ENCODE measurements at regions not wholly inside any gene's neighbourhood (a gene's known extent, or its start where the extent isn't known, plus 50 kb on each side); places are given as distances from the start of the nearest gene placed in this dataset.

- CTCF ChIA-PET: no interaction called here
- no peak overlapping the region for H3K4me3 ChIP-seq (ENCODE audit: control insufficient read depth in 1 of 7, extremely low read depth in 1 of 7, insufficient read depth in 4 of 7, low read depth in 2 of 7, low read length in 6 of 7)
- no peaks in the 10 kb centered on the region for H3K9me3 ChIP-seq (ENCODE audit: control extremely low read depth in 1 of 5, control insufficient read depth in 4 of 5, insufficient read depth in 2 of 5, low read depth in 1 of 5, low read length in 4 of 5)
- no peaks in the 10 kb centered on the region for H3K36me3 ChIP-seq (ENCODE audit: control insufficient read depth in 4 of 4, insufficient read depth in 4 of 4, low read length in 3 of 4)
- no peaks in the 10 kb centered on the region for H3K4me1 ChIP-seq (ENCODE audit: control extremely low read depth in 1 of 4, control insufficient read depth in 4 of 4, insufficient read depth in 4 of 4, low read length in 3 of 4)
- POLR2A ChIA-PET: no interaction called here
- 95% methylated on average over 3 of the region's 8 CpGs for WGBS (ENCODE audit: insufficient coverage)
- DNase-seq: no peak
- H3K27me3 ChIP-seq (replicated peaks in 2 of 5; ENCODE audit: control insufficient read depth in 4 of 5, insufficient read depth in 5 of 5, low read length in 4 of 5): peaks cover 0 to 7% (median 2%) of the 10 kb centered on the region in 5 experiments
- H3K27ac ChIP-seq (ENCODE audit: insufficient read depth in 1 of 2, low read depth in 1 of 2, low read length in 2 of 2, poor library complexity in 1 of 2, severe bottlenecking in 2 of 2): no peak overlapping the region
These were observed 74.6 kb upstream of the SFSWAP start for GRCh38 chr12:131636266-131636665.

GRCh38 chr12:131636940-131637750, 73.7 kb upstream of the SFSWAP start:
- ChIA-PET POLR2A (no interaction called here), CTCF (no interaction called here)
- H3K27ac ChIP-seq (ENCODE audit: insufficient read depth in 1 of 2, low read depth in 1 of 2, low read length in 2 of 2, poor library complexity in 1 of 2, severe bottlenecking in 2 of 2): no peak overlapping the region
- peaks cover 0 to 7% (median 2%) of the 10 kb centered on the region in 5 experiments for H3K27me3 ChIP-seq (replicated peaks in 2 of 5; ENCODE audit: control insufficient read depth in 4 of 5, insufficient read depth in 5 of 5, low read length in 4 of 5)
- H3K4me3 ChIP-seq (ENCODE audit: control insufficient read depth in 1 of 7, extremely low read depth in 1 of 7, insufficient read depth in 4 of 7, low read depth in 2 of 7, low read length in 6 of 7): no peak overlapping the region
- 85% methylated on average over 13 of the region's 18 CpGs for WGBS (ENCODE audit: insufficient coverage)
- no peaks in the 10 kb centered on the region for H3K4me1 ChIP-seq (ENCODE audit: control extremely low read depth in 1 of 4, control insufficient read depth in 4 of 4, insufficient read depth in 4 of 4, low read length in 3 of 4)
- DNase-seq: no peak
- H3K36me3 ChIP-seq (ENCODE audit: control insufficient read depth in 4 of 4, insufficient read depth in 4 of 4, low read length in 3 of 4): no peaks in the 10 kb centered on the region
- H3K9me3 ChIP-seq (ENCODE audit: control extremely low read depth in 1 of 5, control insufficient read depth in 4 of 5, insufficient read depth in 2 of 5, low read depth in 1 of 5, low read length in 4 of 5): no peaks in the 10 kb centered on the region

GRCh38 chr12:131637986-131638385, 72.9 kb upstream of the SFSWAP start:
- Histone ChIP-seq H3K27ac (ENCODE audit: insufficient read depth in 1 of 2, low read depth in 1 of 2, low read length in 2 of 2, poor library complexity in 1 of 2, severe bottlenecking in 2 of 2) (no peak overlapping the region), H3K9me3 (ENCODE audit: control extremely low read depth in 1 of 5, control insufficient read depth in 4 of 5, insufficient read depth in 2 of 5, low read depth in 1 of 5, low read length in 4 of 5) (no peaks in the 10 kb centered on the region), H3K4me3 (ENCODE audit: control insufficient read depth in 1 of 7, extremely low read depth in 1 of 7, insufficient read depth in 4 of 7, low read depth in 2 of 7, low read length in 6 of 7) (no peak overlapping the region), H3K36me3 (ENCODE audit: control insufficient read depth in 4 of 4, insufficient read depth in 4 of 4, low read length in 3 of 4) (no peaks in the 10 kb centered on the region), H3K27me3 (replicated peaks in 2 of 5; ENCODE audit: control insufficient read depth in 4 of 5, insufficient read depth in 5 of 5, low read length in 4 of 5) (peaks cover 0 to 7% (median 2%) of the 10 kb centered on the region in 5 experiments), H3K4me1 (ENCODE audit: control extremely low read depth in 1 of 4, control insufficient read depth in 4 of 4, insufficient read depth in 4 of 4, low read length in 3 of 4) (no peaks in the 10 kb centered on the region)
- POLR2A ChIA-PET: no interaction called here
- DNase-seq: peak in 1 of 3 donors; percentile 16
- 85% methylated on average over 2 of the region's 3 CpGs for WGBS (ENCODE audit: insufficient coverage)
- CTCF ChIA-PET: no interaction called here

GRCh38 chr12:131639270-131639940, 71.5 kb upstream of the SFSWAP start:
- Histone ChIP-seq H3K36me3 (ENCODE audit: control insufficient read depth in 4 of 4, insufficient read depth in 4 of 4, low read length in 3 of 4) (no peaks in the 10 kb centered on the region), H3K9me3 (ENCODE audit: control extremely low read depth in 1 of 5, control insufficient read depth in 4 of 5, insufficient read depth in 2 of 5, low read depth in 1 of 5, low read length in 4 of 5) (no peaks in the 10 kb centered on the region), H3K4me3 (ENCODE audit: control insufficient read depth in 1 of 7, extremely low read depth in 1 of 7, insufficient read depth in 4 of 7, low read depth in 2 of 7, low read length in 6 of 7) (no peak overlapping the region), H3K27ac (ENCODE audit: insufficient read depth in 1 of 2, low read depth in 1 of 2, low read length in 2 of 2, poor library complexity in 1 of 2, severe bottlenecking in 2 of 2) (no peak overlapping the region), H3K27me3 (replicated peaks in 2 of 5; ENCODE audit: control insufficient read depth in 4 of 5, insufficient read depth in 5 of 5, low read length in 4 of 5) (peaks cover 0 to 5% (median 2%) of the 10 kb centered on the region in 5 experiments), H3K4me1 (ENCODE audit: control extremely low read depth in 1 of 4, control insufficient read depth in 4 of 4, insufficient read depth in 4 of 4, low read length in 3 of 4) (no peaks in the 10 kb centered on the region)
- WGBS (ENCODE audit: insufficient coverage): 74% methylated on average over 5 of the region's 12 CpGs
- POLR2A ChIA-PET: no interaction called here
- CTCF ChIA-PET: no interaction called here
- no peak for DNase-seq

- Histone ChIP-seq H3K4me1 (ENCODE audit: control extremely low read depth in 1 of 4, control insufficient read depth in 4 of 4, insufficient read depth in 4 of 4, low read length in 3 of 4) (no peaks in the 10 kb centered on the region), H3K27me3 (replicated peaks in 2 of 5; ENCODE audit: control insufficient read depth in 4 of 5, insufficient read depth in 5 of 5, low read length in 4 of 5) (peaks cover 0 to 7% (median 2%) of the 10 kb centered on the region in 5 experiments), H3K9me3 (ENCODE audit: control extremely low read depth in 1 of 5, control insufficient read depth in 4 of 5, insufficient read depth in 2 of 5, low read depth in 1 of 5, low read length in 4 of 5) (no peaks in the 10 kb centered on the region), H3K27ac (ENCODE audit: insufficient read depth in 1 of 2, low read depth in 1 of 2, low read length in 2 of 2, poor library complexity in 1 of 2, severe bottlenecking in 2 of 2) (no peak overlapping the region), H3K36me3 (ENCODE audit: control insufficient read depth in 4 of 4, insufficient read depth in 4 of 4, low read length in 3 of 4) (no peaks in the 10 kb centered on the region), H3K4me3 (ENCODE audit: control insufficient read depth in 1 of 7, extremely low read depth in 1 of 7, insufficient read depth in 4 of 7, low read depth in 2 of 7, low read length in 6 of 7) (no peak overlapping the region)
- POLR2A ChIA-PET: no interaction called here
- WGBS (ENCODE audit: insufficient coverage): 85% methylated on average over 5 of the region's 7 CpGs
- CTCF ChIA-PET: no interaction called here
- DNase-seq: no peak
These were observed 70.4 kb upstream of the SFSWAP start for GRCh38 chr12:131640525-131640924.

- Histone ChIP-seq H3K27me3 (replicated peaks in 2 of 5; ENCODE audit: control insufficient read depth in 4 of 5, insufficient read depth in 5 of 5, low read length in 4 of 5) (peaks cover 0 to 8% (median 1%) of the 10 kb centered on the region in 5 experiments), H3K27ac (ENCODE audit: insufficient read depth in 1 of 2, low read depth in 1 of 2, low read length in 2 of 2, poor library complexity in 1 of 2, severe bottlenecking in 2 of 2) (no peak overlapping the region), H3K36me3 (ENCODE audit: control insufficient read depth in 4 of 4, insufficient read depth in 4 of 4, low read length in 3 of 4) (no peaks in the 10 kb centered on the region), H3K9me3 (ENCODE audit: control extremely low read depth in 1 of 5, control insufficient read depth in 4 of 5, insufficient read depth in 2 of 5, low read depth in 1 of 5, low read length in 4 of 5) (no peaks in the 10 kb centered on the region), H3K4me3 (ENCODE audit: control insufficient read depth in 1 of 7, extremely low read depth in 1 of 7, insufficient read depth in 4 of 7, low read depth in 2 of 7, low read length in 6 of 7) (no peak overlapping the region), H3K4me1 (ENCODE audit: control extremely low read depth in 1 of 4, control insufficient read depth in 4 of 4, insufficient read depth in 4 of 4, low read length in 3 of 4) (no peaks in the 10 kb centered on the region)
- no peak for DNase-seq
- WGBS (ENCODE audit: insufficient coverage): 97% methylated on average over 6 of the region's 9 CpGs
- CTCF ChIA-PET: no interaction called here
- POLR2A ChIA-PET: no interaction called here
These were observed 69.6 kb upstream of the SFSWAP start for GRCh38 chr12:131641315-131641714.

- H3K36me3 ChIP-seq (ENCODE audit: control insufficient read depth in 4 of 4, insufficient read depth in 4 of 4, low read length in 3 of 4): no peaks in the 10 kb centered on the region
- H3K4me1 ChIP-seq (ENCODE audit: control extremely low read depth in 1 of 4, control insufficient read depth in 4 of 4, insufficient read depth in 4 of 4, low read length in 3 of 4): no peaks in the 10 kb centered on the region
- H3K27ac ChIP-seq (ENCODE audit: insufficient read depth in 1 of 2, low read depth in 1 of 2, low read length in 2 of 2, poor library complexity in 1 of 2, severe bottlenecking in 2 of 2): no peak overlapping the region
- ChIA-PET POLR2A (no interaction called here), CTCF (no interaction called here)
- no peaks in the 10 kb centered on the region for H3K9me3 ChIP-seq (ENCODE audit: control extremely low read depth in 1 of 5, control insufficient read depth in 4 of 5, insufficient read depth in 2 of 5, low read depth in 1 of 5, low read length in 4 of 5)
- H3K27me3 ChIP-seq (replicated peaks in 2 of 5; ENCODE audit: control insufficient read depth in 4 of 5, insufficient read depth in 5 of 5, low read length in 4 of 5): peaks cover 0 to 8% (median 1%) of the 10 kb centered on the region in 5 experiments
- H3K4me3 ChIP-seq (ENCODE audit: control insufficient read depth in 1 of 7, extremely low read depth in 1 of 7, insufficient read depth in 4 of 7, low read depth in 2 of 7, low read length in 6 of 7): no peak overlapping the region
- WGBS (ENCODE audit: insufficient coverage): 93% methylated on average over 8 of the region's 8 CpGs
- DNase-seq: no peak
These were observed 68.8 kb upstream of the SFSWAP start for GRCh38 chr12:131642101-131642540.
